ENCODE measurements at regions not wholly inside any gene's neighbourhood (a gene's known extent, or its start where the extent isn't known, plus 50 kb on each side); places are given as distances from the start of the nearest gene placed in this dataset.

- DNase-seq (ENCODE audit: low spot score), result no peak
Observed at GRCh38 chr5:158020555-158021418, 161.8 kb upstream of the CLINT1 start.

GRCh38 chr5:158017469-158017868 is 158.5 kb upstream of the CLINT1 start:
- no peak for DNase-seq (ENCODE audit: low spot score)

GRCh38 chr5:158014372-158014771 is 155.4 kb upstream of the CLINT1 start:
- no peak for DNase-seq (ENCODE audit: low spot score)

GRCh38 chr5:158013939-158014338 is 155.0 kb upstream of the CLINT1 start:
- peak; percentile 62 for DNase-seq (ENCODE audit: low spot score)

GRCh38 chr5:158013303-158013702 is 154.4 kb upstream of the CLINT1 start:
- DNase-seq (ENCODE audit: low spot score), result no peak

- DNase-seq (ENCODE audit: low spot score), result no peak
Observed at GRCh38 chr5:158011422-158011821, 152.5 kb upstream of the CLINT1 start.

GRCh38 chr5:158010831-158011230 is 151.9 kb upstream of the CLINT1 start:
- DNase-seq (ENCODE audit: low spot score), result no peak

GRCh38 chr5:158007336-158007735 is 148.4 kb upstream of the CLINT1 start:
- no peak for DNase-seq (ENCODE audit: low spot score)

GRCh38 chr5:157999696-158000095 is 140.8 kb upstream of the CLINT1 start:
- no peak for DNase-seq (ENCODE audit: low spot score)

- no peak for DNase-seq (ENCODE audit: low spot score)
Observed at GRCh38 chr5:157997991-157998504, 139.1 kb upstream of the CLINT1 start.

- DNase-seq (ENCODE audit: low spot score), result peak; percentile 77
Observed at GRCh38 chr5:157994906-157995519, 136.1 kb upstream of the CLINT1 start.

- no peak for DNase-seq (ENCODE audit: low spot score)
Observed at GRCh38 chr5:157993986-157994691, 135.2 kb upstream of the CLINT1 start.

GRCh38 chr5:157993201-157993600 is 134.3 kb upstream of the CLINT1 start:
- DNase-seq (ENCODE audit: low spot score), result no peak

GRCh38 chr5:157990583-157991181 is 131.7 kb upstream of the CLINT1 start:
- DNase-seq (ENCODE audit: low spot score), result no peak

- no peak for DNase-seq (ENCODE audit: low spot score)
Observed at GRCh38 chr5:157989296-157989695, 130.4 kb upstream of the CLINT1 start.

- no peak for DNase-seq (ENCODE audit: low spot score)
Observed at GRCh38 chr5:157987259-157987658, 128.3 kb upstream of the CLINT1 start.

- DNase-seq (ENCODE audit: low spot score), result no peak
Observed at GRCh38 chr5:157986431-157986990, 127.6 kb upstream of the CLINT1 start.

- DNase-seq (ENCODE audit: low spot score), result no peak
Observed at GRCh38 chr5:157984611-157985010, 125.7 kb upstream of the CLINT1 start.

GRCh38 chr5:157983906-157984551 is 125.1 kb upstream of the CLINT1 start:
- no peak for DNase-seq (ENCODE audit: low spot score)

- no peak for DNase-seq (ENCODE audit: low spot score)
Observed at GRCh38 chr5:157978061-157978460, 119.1 kb upstream of the CLINT1 start.

GRCh38 chr5:157976429-157976828 is 117.5 kb upstream of the CLINT1 start:
- DNase-seq (ENCODE audit: low spot score), result no peak

Measured in NAMALWA (cell line).